ENCODE measurements at regions not wholly inside any gene's neighbourhood (a gene's known extent, or its start where the extent isn't known, plus 50 kb on each side); places are given as distances from the start of the nearest gene placed in this dataset.

- Mint-ChIP-seq H3K4me3 (no peak overlapping the region), H3K4me1 (no peaks in the 10 kb centered on the region), H3K27me3 (ENCODE audit: low read depth, poor library complexity) (peaks cover 6% of the 10 kb centered on the region), H3K9me3 (no peaks in the 10 kb centered on the region), H3K36me3 (ENCODE audit: low read depth) (no peaks in the 10 kb centered on the region), H3K27ac (no peak overlapping the region)
- TF ChIP-seq CTCF (IDR thresholded peaks at IDR 0.05), result no peak
- no peak for DNase-seq
Observed at GRCh38 chr13:54144828-54145227, 1116.2 kb downstream of the OLFM4 start.

DNA sequence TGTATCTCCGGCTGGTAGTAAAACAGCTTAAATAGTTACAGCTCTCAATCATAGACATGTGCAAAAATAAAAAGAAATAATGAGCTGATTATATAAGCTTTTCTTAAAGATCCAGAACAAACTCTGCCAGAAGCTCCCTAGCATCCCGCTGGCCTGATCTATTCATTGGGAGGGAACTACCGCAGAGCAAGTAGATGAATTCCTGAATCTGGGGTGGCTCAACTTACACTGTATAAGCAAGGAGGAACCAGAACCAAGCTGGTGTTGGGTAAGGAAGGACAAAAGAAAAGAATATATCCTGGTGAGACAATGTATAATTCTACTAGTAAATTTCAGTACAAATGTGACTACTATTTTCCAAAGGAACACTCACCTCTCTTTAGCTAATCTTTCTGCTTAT lies 1122.2 kb downstream of the OLFM4 start:
- no peak for TF ChIP-seq CTCF (IDR thresholded peaks at IDR 0.05)
- DNase-seq, result no peak
- H3K27me3 Mint-ChIP-seq (ENCODE audit: low read depth, poor library complexity), result peaks cover 3% of the 10 kb centered on the region
- no peaks in the 10 kb centered on the region for H3K9me3 Mint-ChIP-seq
- no peaks in the 10 kb centered on the region for H3K4me1 Mint-ChIP-seq
- no peak overlapping the region for H3K27ac Mint-ChIP-seq
- no peaks in the 10 kb centered on the region for H3K36me3 Mint-ChIP-seq (ENCODE audit: low read depth)
- no peak overlapping the region for H3K4me3 Mint-ChIP-seq

DNA sequence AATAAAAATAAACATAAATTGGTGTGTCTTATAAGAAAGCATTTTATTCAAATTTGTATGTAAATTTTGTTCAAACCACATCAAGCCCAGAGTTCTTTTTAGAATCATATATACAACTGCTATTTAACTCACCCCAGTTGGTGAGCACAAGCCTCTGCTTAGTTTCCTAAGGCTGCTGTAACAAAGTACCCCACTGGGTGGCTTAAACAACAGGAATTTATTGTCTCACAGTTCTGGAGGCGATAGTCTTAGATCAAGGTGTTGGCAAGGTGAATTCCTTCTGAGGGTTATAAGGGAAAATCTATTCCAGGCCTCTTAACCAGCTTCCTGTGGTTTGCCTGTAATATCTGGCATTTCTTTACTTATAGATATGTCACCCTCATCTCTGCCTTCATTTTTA lies 1133.5 kb downstream of the OLFM4 start:
- Mint-ChIP-seq H3K27me3 (ENCODE audit: low read depth, poor library complexity) (peaks cover 3% of the 10 kb centered on the region), H3K36me3 (ENCODE audit: low read depth) (no peaks in the 10 kb centered on the region), H3K4me1 (no peaks in the 10 kb centered on the region), H3K9me3 (no peaks in the 10 kb centered on the region), H3K27ac (no peak overlapping the region), H3K4me3 (no peak overlapping the region)
- no peak for DNase-seq
- peak; percentile 10 for TF ChIP-seq CTCF (IDR thresholded peaks at IDR 0.05)

DNA sequence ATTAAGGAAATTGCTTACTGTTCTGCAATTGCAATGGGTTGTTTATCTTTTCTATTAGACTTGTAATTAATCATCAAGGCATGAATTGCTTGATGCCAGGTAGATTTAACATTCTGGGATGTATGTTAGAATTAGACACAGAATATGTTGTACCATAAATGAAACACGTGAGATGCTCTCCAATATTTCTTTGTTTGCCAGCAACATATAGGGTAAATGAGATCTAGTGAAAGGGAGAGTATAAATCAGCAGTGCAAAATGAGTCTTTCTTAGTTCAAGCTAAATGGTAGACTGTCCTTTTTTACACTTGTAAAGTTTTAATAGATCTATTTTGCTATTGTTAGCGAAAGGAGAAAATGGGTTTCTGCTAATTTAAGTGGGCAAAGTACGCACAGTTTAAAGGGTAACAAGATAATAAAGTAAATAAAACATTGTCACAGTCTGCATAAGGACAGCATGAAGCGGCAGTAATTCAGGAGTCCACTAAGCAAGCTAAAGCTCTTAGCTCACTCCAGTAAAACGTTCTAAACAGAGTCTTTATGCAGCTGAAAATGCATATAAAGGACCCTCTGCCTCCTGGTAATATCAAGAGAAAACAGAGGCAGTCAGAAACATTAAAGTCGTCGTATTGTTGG lies 1137.1 kb downstream of the OLFM4 start:
- no peak for DNase-seq
- Mint-ChIP-seq H3K27ac (no peak overlapping the region), H3K36me3 (ENCODE audit: low read depth) (no peaks in the 10 kb centered on the region), H3K27me3 (ENCODE audit: low read depth, poor library complexity) (no peaks in the 10 kb centered on the region), H3K4me1 (no peaks in the 10 kb centered on the region), H3K4me3 (no peak overlapping the region), H3K9me3 (no peaks in the 10 kb centered on the region)
- no peak for TF ChIP-seq CTCF (IDR thresholded peaks at IDR 0.05)

DNA sequence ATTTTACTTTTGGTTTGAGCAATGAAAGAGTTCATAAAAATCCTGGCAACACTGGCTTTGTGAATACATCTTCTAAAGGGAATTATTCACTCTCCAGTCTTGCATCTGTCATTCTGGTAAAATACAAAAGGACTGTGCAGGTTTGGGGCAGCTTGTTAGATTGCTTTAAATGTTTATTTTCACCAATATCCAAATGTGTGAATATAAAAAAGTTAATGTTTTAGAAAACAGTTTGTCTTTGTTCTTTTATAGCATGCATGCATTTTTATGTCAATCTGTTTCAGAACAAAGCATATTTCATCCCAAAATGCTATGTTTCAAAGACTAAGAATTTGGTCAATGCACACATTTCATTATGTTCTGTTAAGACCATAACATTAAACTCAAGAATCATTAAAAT lies 1145.4 kb downstream of the OLFM4 start:
- H3K4me3 Mint-ChIP-seq, result no peak overlapping the region
- TF ChIP-seq CTCF (IDR thresholded peaks at IDR 0.05), result no peak
- H3K36me3 Mint-ChIP-seq (ENCODE audit: low read depth), result no peaks in the 10 kb centered on the region
- peaks cover 4% of the 10 kb centered on the region for H3K9me3 Mint-ChIP-seq
- no peak for DNase-seq
- peaks cover 4% of the 10 kb centered on the region for H3K27me3 Mint-ChIP-seq (ENCODE audit: low read depth, poor library complexity)
- no peaks in the 10 kb centered on the region for H3K4me1 Mint-ChIP-seq
- no peak overlapping the region for H3K27ac Mint-ChIP-seq

GRCh38 chr13:54175466-54175865 lies 1146.9 kb downstream of the OLFM4 start:
- H3K4me3 Mint-ChIP-seq, result no peak overlapping the region
- no peak for TF ChIP-seq CTCF (IDR thresholded peaks at IDR 0.05)
- DNase-seq, result no peak

More at GRCh38 chr13:54175466-54175865, 1146.9 kb downstream of the OLFM4 start:
- Mint-ChIP-seq H3K27me3 (ENCODE audit: low read depth, poor library complexity) (peaks cover 4% of the 10 kb centered on the region), H3K4me1 (peaks cover 5% of the 10 kb centered on the region), H3K27ac (no peak overlapping the region), H3K36me3 (ENCODE audit: low read depth) (no peaks in the 10 kb centered on the region), H3K9me3 (peaks cover 4% of the 10 kb centered on the region)
